Midbrain (tissue), 1 donor: ENCODE measurements at regions not wholly inside any gene's neighbourhood (a gene's known extent, or its start where the extent isn't known, plus 50 kb on each side); places are given as distances from the start of the nearest gene placed in this dataset.
"Not testable (repeated sequence)": the region's sequence is repeated elsewhere in the genome, so short reads cannot be mapped to it uniquely, and the experiment has no call there.

ENCODE experiments used
- DNase-seq: peaks from one replicate; lab custom pipeline; 2025; lab: John Stamatoyannopoulos, UW

- DNase-seq, result no peak
Observed at GRCh38 chr7:48822138-48822537, 102.2 kb upstream of the CDC14C start.

DNA sequence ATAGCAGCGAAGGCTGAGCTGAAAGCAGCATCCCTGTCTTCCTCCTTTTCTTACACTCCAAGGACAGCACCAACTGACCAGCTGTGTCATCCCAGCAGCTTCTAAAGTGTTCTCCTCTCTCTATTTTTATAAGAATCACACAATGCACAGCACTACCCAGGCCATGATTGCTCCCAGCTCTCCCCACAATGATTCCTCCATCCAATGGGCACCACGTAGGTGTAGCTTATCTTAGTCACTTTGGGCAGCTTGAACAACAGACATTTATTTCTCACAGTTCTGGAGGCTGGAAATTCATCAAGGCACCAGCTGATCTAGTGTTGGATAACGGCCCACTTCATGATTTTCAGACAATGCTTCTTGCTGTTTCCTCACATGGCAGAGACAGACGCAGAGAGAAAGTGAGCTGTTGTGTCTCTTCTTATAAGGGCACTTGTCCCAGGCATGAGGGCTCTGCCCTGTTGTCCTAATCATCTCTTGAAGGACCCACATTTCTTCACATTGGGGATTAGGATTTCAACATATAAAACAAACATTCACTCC, 92.0 kb upstream of the CDC14C start:
- peak; percentile 60 for DNase-seq

DNA sequence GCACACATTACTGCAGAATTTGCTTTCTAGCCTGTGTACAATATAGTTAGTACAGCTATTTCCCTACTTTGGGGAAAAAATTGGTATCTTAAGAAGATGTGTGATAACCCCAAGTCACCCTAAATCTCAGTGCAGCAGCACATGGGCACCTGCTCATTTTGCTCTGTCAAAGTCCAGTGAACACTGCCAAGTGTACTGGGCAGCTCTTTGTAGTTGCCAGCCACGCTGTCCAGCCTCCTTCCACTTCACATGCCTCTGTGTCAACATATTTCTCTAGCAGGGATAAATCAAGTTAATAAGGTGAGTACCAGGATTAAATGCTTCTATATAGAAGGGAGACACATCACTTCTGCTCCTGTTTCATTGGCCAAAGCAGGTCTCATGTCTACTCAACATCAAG, 87.1 kb upstream of the CDC14C start:
- no peak for DNase-seq

DNA sequence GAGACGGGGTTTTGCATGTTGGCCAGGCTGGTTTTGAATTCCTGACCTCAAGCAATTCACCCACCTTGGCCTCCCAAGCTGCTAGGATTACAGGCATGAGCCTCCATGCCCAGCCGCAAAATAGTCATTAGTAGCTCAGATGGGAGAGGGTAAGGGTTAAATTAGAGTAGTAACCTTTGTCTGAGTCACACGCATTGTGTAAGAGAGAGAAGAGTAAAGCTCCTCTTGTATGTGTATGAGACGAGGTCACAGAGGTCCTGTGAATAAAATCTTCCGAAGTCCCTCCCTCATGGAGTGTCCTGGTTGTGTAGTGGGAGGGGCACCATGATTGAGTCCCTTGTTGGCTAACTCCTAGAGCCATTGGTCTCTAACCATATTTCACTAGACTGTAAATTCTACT, 85.2 kb upstream of the CDC14C start:
- no peak for DNase-seq

- no peak for DNase-seq
Observed at GRCh38 chr7:48841739-48842138, 82.6 kb upstream of the CDC14C start.

- DNase-seq, result no peak
Observed at GRCh38 chr7:48847917-48848316, 76.4 kb upstream of the CDC14C start.

GRCh38 chr7:48860447-48860846, 63.9 kb upstream of the CDC14C start:
- not testable (repeated sequence) for DNase-seq

DNA sequence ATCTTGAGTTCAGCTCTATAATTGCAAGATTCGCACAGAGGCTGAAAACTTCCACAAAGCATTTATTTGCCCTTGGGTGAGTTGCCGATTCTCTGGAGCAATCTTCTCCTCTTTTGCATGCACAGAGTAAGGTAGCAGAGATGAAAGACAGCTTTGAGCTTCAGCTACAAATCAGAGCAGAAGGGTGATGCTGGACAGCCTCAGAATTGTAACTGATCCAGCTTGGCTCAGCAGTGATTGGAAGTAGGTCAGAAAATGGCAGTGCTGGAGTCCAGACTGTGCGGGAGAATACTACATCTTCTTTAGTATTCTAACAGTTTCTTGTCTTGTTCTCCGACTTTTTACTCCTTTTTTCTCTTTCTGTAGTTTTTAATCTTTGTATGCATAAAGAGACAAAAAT, 55.4 kb upstream of the CDC14C start:
- DNase-seq, result peak; percentile 43

DNA sequence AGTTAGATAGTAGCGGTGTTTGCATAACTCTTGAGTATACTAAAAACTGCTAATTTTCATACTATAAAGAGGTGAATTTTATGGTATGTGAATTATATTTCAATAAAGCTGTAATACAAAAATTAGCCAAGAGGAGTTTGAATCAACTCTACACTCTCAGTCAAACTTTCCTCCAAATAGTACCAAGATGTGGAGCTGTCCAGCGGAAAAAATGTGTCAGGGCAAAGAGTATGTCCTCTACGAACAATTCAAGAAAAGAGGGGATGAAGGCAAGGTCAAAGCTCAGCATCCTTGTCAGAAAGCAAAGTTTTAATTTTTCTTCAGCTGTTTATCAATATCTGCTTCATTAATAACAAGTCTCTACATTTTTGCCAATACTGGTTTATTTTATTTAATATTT, 51.8 kb upstream of the CDC14C start:
- no peak for DNase-seq
